Ishikawa (cell line): ENCODE measurements at regions not wholly inside any gene's neighbourhood (a gene's known extent, or its start where the extent isn't known, plus 50 kb on each side); places are given as distances from the start of the nearest gene placed in this dataset.

Source experiments
- CREB1 ChIP-seq: IDR thresholded peaks from 2 replicates; pipeline ENCODE4 v1.6.1; 2012; ENCODE audit warnings: low read depth
- EGR1 ChIP-seq: IDR thresholded peaks from 2 replicates; pipeline ENCODE4 v1.6.1; 2012
- EP300 ChIP-seq: IDR thresholded peaks from 2 replicates; pipeline ENCODE4 v1.6.1; 2012; ENCODE audit warnings: borderline replicate concordance
- MAX ChIP-seq: IDR thresholded peaks from 2 replicates; pipeline ENCODE4 v1.6.1; 2012
- NFIC ChIP-seq: IDR thresholded peaks from 2 replicates; pipeline ENCODE4 v1.6.1; 2012
- RAD21 ChIP-seq: IDR thresholded peaks from 2 replicates; pipeline ENCODE4 v1.6.1; 2012; ENCODE audit warnings: low read depth
- REST ChIP-seq: IDR thresholded peaks from 2 replicates; pipeline ENCODE4 v1.6.1; 2012; ENCODE audit warnings: low read depth, mild to moderate bottlenecking
- TAF1 ChIP-seq: IDR thresholded peaks from 2 replicates; pipeline ENCODE4 v1.6.1; 2012; ENCODE audit warnings: low read depth, mild to moderate bottlenecking
- TCF12 ChIP-seq: IDR thresholded peaks from 2 replicates; pipeline ENCODE4 v1.6.1; 2012; ENCODE audit warnings: low read depth
- YY1 ChIP-seq: IDR thresholded peaks from 2 replicates; pipeline ENCODE4 v1.6.1; 2012; ENCODE audit warnings: low read depth
- ZBTB7A ChIP-seq: IDR thresholded peaks from 2 replicates; pipeline ENCODE4 v1.6.1; 2012; ENCODE audit warnings: low read depth

DNA sequence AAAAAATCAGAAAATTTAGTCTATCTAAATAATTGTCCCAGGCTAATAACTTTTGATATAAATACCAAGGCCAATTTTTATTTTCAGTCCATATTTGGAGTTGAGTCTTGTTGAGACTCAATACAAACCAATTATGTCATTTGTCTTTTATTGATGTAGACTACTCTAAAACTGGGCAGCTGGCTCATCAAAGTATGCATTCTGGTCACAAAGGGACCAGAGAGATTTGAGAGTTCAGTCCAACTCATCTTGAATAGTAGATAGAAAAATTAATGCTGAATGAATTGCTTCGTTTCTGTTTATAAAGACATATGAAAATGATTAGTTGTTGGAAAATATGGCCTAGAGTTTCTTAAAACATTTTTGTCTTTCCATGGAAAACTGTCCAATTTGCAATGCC lies 412.5 kb upstream of the KLHL4 start:
- TF ChIP-seq REST (no peak), MAX (no peak), YY1 (no peak), RAD21 (no peak), EP300 (no peak), CREB1 (no peak), EGR1 (no peak), TCF12 (no peak), TAF1 (no peak), ZBTB7A (no peak), NFIC (no peak)
